Rectal smooth muscle tissue (tissue), 1 donor: ENCODE measurements at regions not wholly inside any gene's neighbourhood (a gene's known extent, or its start where the extent isn't known, plus 50 kb on each side); places are given as distances from the start of the nearest gene placed in this dataset.
"Not testable (repeated sequence)": the region's sequence is repeated elsewhere in the genome, so short reads cannot be mapped to it uniquely, and the experiment has no call there.

Experiments
- H3K27ac ChIP-seq: one replicate; pipeline ENCODE4 v1.7.0; 2013; ENCODE audit warnings: low read depth, low read length, inconsistent platforms
- H3K27me3 ChIP-seq: one replicate; pipeline ENCODE4 v1.7.0; 2013; ENCODE audit warnings: low read length; ENCODE audit not compliant: control insufficient read depth, insufficient read depth
- H3K36me3 ChIP-seq: one replicate; pipeline ENCODE4 v1.7.0; 2013; ENCODE audit warnings: low read length; ENCODE audit not compliant: control insufficient read depth, insufficient read depth
- H3K4me1 ChIP-seq: one replicate; pipeline ENCODE4 v1.7.0; 2013; ENCODE audit warnings: low read length; ENCODE audit not compliant: control insufficient read depth, insufficient read depth
- H3K4me3 ChIP-seq: one replicate; pipeline ENCODE4 v1.7.0; 2013; ENCODE audit warnings: low read length
- H3K9ac ChIP-seq: one replicate; pipeline ENCODE4 v1.7.0; 2013; ENCODE audit warnings: low read length

- H3K4me1 ChIP-seq: no peaks in the 10 kb centered on the region
- no peak overlapping the region for H3K27ac ChIP-seq
- no peak overlapping the region for H3K9ac ChIP-seq
- H3K36me3 ChIP-seq: no peaks in the 10 kb centered on the region
- no peaks in the 10 kb centered on the region for H3K27me3 ChIP-seq
- H3K4me3 ChIP-seq: no peak overlapping the region
These were observed 826.8 kb downstream of the EFNA5 start for GRCh38 chr5:106843812-106844416.

GRCh38 chr5:106833517-106833916 lies 837.2 kb downstream of the EFNA5 start:
- no peaks in the 10 kb centered on the region for H3K27me3 ChIP-seq
- H3K4me1 ChIP-seq: no peaks in the 10 kb centered on the region
- H3K4me3 ChIP-seq: no peak overlapping the region
- no peaks in the 10 kb centered on the region for H3K36me3 ChIP-seq
- H3K9ac ChIP-seq: no peak overlapping the region
- no peak overlapping the region for H3K27ac ChIP-seq

GRCh38 chr5:106827061-106827460 lies 843.7 kb downstream of the EFNA5 start:
- H3K27ac ChIP-seq: no peak overlapping the region
- H3K9ac ChIP-seq: no peak overlapping the region
- no peak overlapping the region for H3K4me3 ChIP-seq
- H3K27me3 ChIP-seq: no peaks in the 10 kb centered on the region
- H3K36me3 ChIP-seq: no peaks in the 10 kb centered on the region
- H3K4me1 ChIP-seq: no peaks in the 10 kb centered on the region

GRCh38 chr5:106825374-106825773 lies 845.4 kb downstream of the EFNA5 start:
- no peaks in the 10 kb centered on the region for H3K27me3 ChIP-seq
- H3K27ac ChIP-seq: no peak overlapping the region

GRCh38 chr5:106822851-106823250 lies 847.9 kb downstream of the EFNA5 start:
- Histone ChIP-seq H3K27ac (no peak overlapping the region), H3K9ac (no peak overlapping the region), H3K36me3 (no peaks in the 10 kb centered on the region), H3K27me3 (no peaks in the 10 kb centered on the region), H3K4me3 (no peak overlapping the region), H3K4me1 (no peaks in the 10 kb centered on the region)

More at GRCh38 chr5:106825374-106825773, 845.4 kb downstream of the EFNA5 start:
- no peak overlapping the region for H3K4me3 ChIP-seq
- no peaks in the 10 kb centered on the region for H3K4me1 ChIP-seq
- no peak overlapping the region for H3K9ac ChIP-seq
- no peaks in the 10 kb centered on the region for H3K36me3 ChIP-seq

- no peak overlapping the region for H3K4me3 ChIP-seq
- H3K27me3 ChIP-seq: no peaks in the 10 kb centered on the region
- H3K9ac ChIP-seq: no peak overlapping the region
- H3K36me3 ChIP-seq: no peaks in the 10 kb centered on the region
- no peaks in the 10 kb centered on the region for H3K4me1 ChIP-seq
- H3K27ac ChIP-seq: no peak overlapping the region
These were observed 852.2 kb downstream of the EFNA5 start for GRCh38 chr5:106818552-106818951.

DNA sequence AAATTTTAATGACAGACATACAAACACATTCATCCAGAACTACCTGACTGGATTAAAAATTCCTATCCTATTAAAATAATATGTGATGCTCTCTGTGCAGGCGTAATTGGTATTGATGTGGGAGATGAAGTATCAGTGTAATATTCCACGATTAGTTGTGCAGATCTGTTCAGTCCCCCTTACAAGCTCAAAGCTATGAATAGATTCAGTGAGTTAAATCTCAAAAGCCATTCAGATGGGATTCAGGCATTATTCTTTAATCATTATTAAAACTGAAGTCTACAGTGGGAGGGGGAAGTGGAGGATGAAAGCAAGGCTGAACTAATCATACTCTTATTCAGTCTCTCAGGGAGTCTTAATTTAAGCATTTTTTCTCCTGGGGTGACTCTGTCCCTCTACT lies 855.8 kb downstream of the EFNA5 start:
- no peaks in the 10 kb centered on the region for H3K4me1 ChIP-seq
- no peak overlapping the region for H3K9ac ChIP-seq
- H3K4me3 ChIP-seq: no peak overlapping the region
- H3K27ac ChIP-seq: no peak overlapping the region
- H3K36me3 ChIP-seq: no peaks in the 10 kb centered on the region
- H3K27me3 ChIP-seq: no peaks in the 10 kb centered on the region

- Histone ChIP-seq H3K9ac (no peak overlapping the region), H3K36me3 (no peaks in the 10 kb centered on the region), H3K27me3 (no peaks in the 10 kb centered on the region), H3K4me1 (no peaks in the 10 kb centered on the region), H3K27ac (no peak overlapping the region), H3K4me3 (no peak overlapping the region)
These were observed 869.2 kb downstream of the EFNA5 start for GRCh38 chr5:106801554-106801953.

DNA sequence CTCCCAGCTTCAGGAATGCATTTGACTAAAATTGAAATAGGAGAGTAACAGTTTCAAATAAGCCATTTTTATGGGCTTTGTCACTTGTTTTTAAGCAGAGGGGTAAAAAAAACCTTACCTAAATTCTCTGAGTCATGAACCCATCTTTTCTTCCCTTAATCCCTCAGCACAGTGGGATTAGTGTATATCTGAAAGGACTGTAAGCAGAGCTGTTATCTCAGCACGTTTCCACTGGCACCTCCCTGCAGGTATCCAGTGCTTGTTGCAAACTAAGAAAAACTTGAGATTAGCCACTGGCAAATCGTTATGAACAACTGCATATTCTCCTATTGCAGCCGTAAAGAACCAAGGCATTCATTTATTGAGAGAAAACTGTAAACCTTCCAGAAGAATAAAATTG lies 872.7 kb downstream of the EFNA5 start:
- Histone ChIP-seq H3K27me3 (no peaks in the 10 kb centered on the region), H3K36me3 (no peaks in the 10 kb centered on the region)

GRCh38 chr5:106796081-106796480 lies 874.7 kb downstream of the EFNA5 start:
- H3K27me3 ChIP-seq: no peaks in the 10 kb centered on the region
- no peak overlapping the region for H3K9ac ChIP-seq
- H3K36me3 ChIP-seq: no peaks in the 10 kb centered on the region
- H3K4me1 ChIP-seq: no peaks in the 10 kb centered on the region
- H3K27ac ChIP-seq: no peak overlapping the region
- no peak overlapping the region for H3K4me3 ChIP-seq

More for the DNA sequence above, 872.7 kb downstream of the EFNA5 start:
- H3K4me3 ChIP-seq: no peak overlapping the region
- no peak overlapping the region for H3K9ac ChIP-seq
- H3K4me1 ChIP-seq: no peaks in the 10 kb centered on the region
- no peak overlapping the region for H3K27ac ChIP-seq

- Histone ChIP-seq H3K4me3 (no peak overlapping the region), H3K27me3 (no peaks in the 10 kb centered on the region), H3K4me1 (no peaks in the 10 kb centered on the region), H3K36me3 (no peaks in the 10 kb centered on the region), H3K9ac (no peak overlapping the region), H3K27ac (no peak overlapping the region)
These were observed 885.9 kb downstream of the EFNA5 start for GRCh38 chr5:106784846-106785245.

DNA sequence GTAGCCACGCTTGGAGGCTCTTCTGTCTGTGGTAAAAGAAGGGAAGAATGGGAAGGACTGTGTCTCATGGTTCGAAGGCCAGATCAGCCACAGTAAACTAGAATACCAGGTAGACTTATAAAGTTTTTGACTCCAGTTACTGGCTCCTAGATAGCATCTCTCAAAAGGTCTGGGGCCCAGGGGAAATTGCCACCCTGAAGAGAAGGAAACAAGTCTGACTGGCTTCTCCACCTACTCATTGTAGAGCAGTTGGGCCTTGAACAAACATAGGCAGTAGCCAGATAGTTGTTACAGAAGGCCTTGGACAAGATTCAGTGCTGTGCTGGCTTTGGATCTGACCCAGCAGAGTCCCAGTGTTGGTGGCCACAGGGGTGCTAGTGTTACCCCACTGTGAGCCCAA lies 890.4 kb downstream of the EFNA5 start:
- Histone ChIP-seq H3K27me3 (no peaks in the 10 kb centered on the region), H3K4me1 (no peaks in the 10 kb centered on the region), H3K9ac (no peak overlapping the region), H3K36me3 (no peaks in the 10 kb centered on the region), H3K27ac (no peak overlapping the region), H3K4me3 (no peak overlapping the region)

GRCh38 chr5:106776515-106776914 lies 894.2 kb downstream of the EFNA5 start:
- H3K4me3 ChIP-seq, H3K27ac ChIP-seq, H3K4me1 ChIP-seq, H3K9ac ChIP-seq, H3K36me3 ChIP-seq, H3K27me3 ChIP-seq: not testable (repeated sequence)
